CD14-positive monocyte (primary cell): ENCODE measurements at regions not wholly inside any gene's neighbourhood (a gene's known extent, or its start where the extent isn't known, plus 50 kb on each side); places are given as distances from the start of the nearest gene placed in this dataset.
"Not testable (repeated sequence)": the region's sequence is repeated elsewhere in the genome, so short reads cannot be mapped to it uniquely, and the experiment has no call there.

Experiments
- DNase-seq, 3 donors: peaks; one replicate each; pipeline ENCODE4 v3.0.0-alpha.2; 2011 to 2022
- H2AFZ ChIP-seq: 2 replicates; pipeline ENCODE4 v1.6.0; 2012; ENCODE audit warnings: mild to moderate bottlenecking, low read depth, low read length, inconsistent platforms; ENCODE audit not compliant: insufficient read depth, poor library complexity, severe bottlenecking
- H3K27ac ChIP-seq, 2 donors: 1 replicate in 1 of 2; 2 replicates in 1 of 2; pipeline ENCODE4 v1.5.1; 2012 to 2013; ENCODE audit warnings: low read length in 2 of 2, control low read depth in 1 of 2, inconsistent platforms in 1 of 2, low read depth in 1 of 2, mild to moderate bottlenecking in 1 of 2
- H3K27me3 ChIP-seq, 2 donors: one replicate each; pipeline versions ENCODE4 v1.6.0 to v1.6.1; 2011 to 2013; ENCODE audit warnings: low read length in 2 of 2; ENCODE audit not compliant: control insufficient read depth in 2 of 2, insufficient read depth in 2 of 2
- H3K36me3 ChIP-seq, 2 donors: replicated peaks in 1 of 2; 1 replicate in 1 of 2; 2 replicates in 1 of 2; pipeline versions ENCODE4 v1.5.1 to v1.6.1; 2012 to 2013; ENCODE audit warnings: low read length in 2 of 2, control low read depth in 1 of 2, inconsistent platforms in 1 of 2, mild to moderate bottlenecking in 1 of 2; ENCODE audit not compliant: insufficient read depth in 2 of 2, control insufficient read depth in 1 of 2
- H3K4me1 ChIP-seq, 2 donors: 1 replicate in 1 of 2; 2 replicates in 1 of 2; pipeline versions ENCODE4 v1.5.1 to v1.6.1; 2012 to 2013; ENCODE audit warnings: low read length in 2 of 2, control low read depth in 1 of 2, inconsistent platforms in 1 of 2, mild to moderate bottlenecking in 1 of 2, moderate library complexity in 1 of 2; ENCODE audit not compliant: insufficient read depth in 2 of 2, control insufficient read depth in 1 of 2
- H3K4me2 ChIP-seq: replicated peaks from 2 replicates; pipeline ENCODE3; 2012; ENCODE audit warnings: low read length, moderate library complexity, mild to moderate bottlenecking; ENCODE audit not compliant: poor library complexity, severe bottlenecking; ENCODE audit errors: extremely low read depth
- H3K4me3 ChIP-seq, 3 experiments: fragments of 200-600 bp in 1 of 3; sonication (generic) in 1 of 3; replicated peaks in 1 of 3; 1 replicate in 2 of 3; 2 replicates in 1 of 3; pipeline ENCODE4 v1.5.1; 2011 to 2013; ENCODE audit warnings: low read length in 3 of 3, mild to moderate bottlenecking in 3 of 3, control low read depth in 2 of 3, low read depth in 2 of 3, inconsistent platforms in 1 of 3, moderate library complexity in 1 of 3
- H3K79me2 ChIP-seq: 2 replicates; pipeline ENCODE4 v1.6.0; 2012; ENCODE audit warnings: mild to moderate bottlenecking, control low read depth, inconsistent platforms, low read length, moderate library complexity; ENCODE audit not compliant: insufficient read depth
- H3K9ac ChIP-seq: 2 replicates; pipeline ENCODE4 v1.6.0; 2017; ENCODE audit warnings: low read length, mild to moderate bottlenecking; ENCODE audit not compliant: insufficient read depth, poor library complexity, severe bottlenecking
- H3K9me3 ChIP-seq, 2 donors: replicated peaks in 1 of 2; 1 replicate in 1 of 2; 2 replicates in 1 of 2; pipeline versions ENCODE4 v1.5.1 to v1.6.1; 2012 to 2013; ENCODE audit warnings: low read length in 2 of 2, control low read depth in 1 of 2; ENCODE audit not compliant: control insufficient read depth in 1 of 2, insufficient read depth in 1 of 2
- H4K20me1 ChIP-seq: 2 replicates; pipeline ENCODE4 v1.6.0; 2012; ENCODE audit warnings: mild to moderate bottlenecking, low read length, control low read depth, moderate library complexity; ENCODE audit not compliant: insufficient read depth
- H3K27ac Mint-ChIP-seq, 7 donors: one replicate each; pipeline ENCODE4 v1.8.0; 2020; ENCODE audit warnings: mild to moderate bottlenecking in 7 of 7, mixed read lengths in 7 of 7, moderate library complexity in 6 of 7, inconsistent platforms in 2 of 7
- H3K27me3 Mint-ChIP-seq, 3 donors: one replicate each; pipeline ENCODE4 v1.8.0; 2021 to 2022; ENCODE audit warnings: low read depth in 3 of 3, mild to moderate bottlenecking in 3 of 3, mixed read lengths in 3 of 3, moderate library complexity in 3 of 3, inconsistent platforms in 1 of 3
- H3K36me3 Mint-ChIP-seq, 2 donors: one replicate each; pipeline ENCODE4 v1.8.0; 2020; ENCODE audit warnings: mixed read lengths in 2 of 2, inconsistent platforms in 1 of 2, mild to moderate bottlenecking in 1 of 2
- H3K4me1 Mint-ChIP-seq: one replicate; pipeline ENCODE4 v1.8.0; 2020; ENCODE audit warnings: mild to moderate bottlenecking, mixed read lengths
- H3K4me3 Mint-ChIP-seq, 2 donors: one replicate each; pipeline ENCODE4 v1.8.0; 2020; ENCODE audit warnings: mild to moderate bottlenecking in 2 of 2, mixed read lengths in 2 of 2, moderate library complexity in 1 of 2
- H3K9me3 Mint-ChIP-seq, 7 donors: one replicate each; pipeline ENCODE4 v1.8.0; 2020 to 2022; ENCODE audit warnings: mixed read lengths in 7 of 7, mild to moderate bottlenecking in 6 of 7, moderate library complexity in 6 of 7, inconsistent platforms in 2 of 7
- WGBS: methylation state at CpG from one replicate; pipeline ENCODE4 v1.1.5; 2013; ENCODE audit warnings: missing lambda C conversion rate; ENCODE audit not compliant: insufficient coverage; 5-methylcytosine and 5-hydroxymethylcytosine counted together
- intact Hi-C, 2 donors: fragments of 100-400 bp; cut with micrococcal nuclease; formaldehyde crosslinking; loops; one replicate each; pipeline versions ENCODE4 v1.15.0 to v1.15.1; 2023
- TF ChIP-seq, protein P1 (sequence below): fragments of 200-600 bp; IDR thresholded peaks from one replicate; pipeline ENCODE4 v1.8.0; 2022; ENCODE audit warnings: antibody characterized with exemption, mild to moderate bottlenecking

DNA sequence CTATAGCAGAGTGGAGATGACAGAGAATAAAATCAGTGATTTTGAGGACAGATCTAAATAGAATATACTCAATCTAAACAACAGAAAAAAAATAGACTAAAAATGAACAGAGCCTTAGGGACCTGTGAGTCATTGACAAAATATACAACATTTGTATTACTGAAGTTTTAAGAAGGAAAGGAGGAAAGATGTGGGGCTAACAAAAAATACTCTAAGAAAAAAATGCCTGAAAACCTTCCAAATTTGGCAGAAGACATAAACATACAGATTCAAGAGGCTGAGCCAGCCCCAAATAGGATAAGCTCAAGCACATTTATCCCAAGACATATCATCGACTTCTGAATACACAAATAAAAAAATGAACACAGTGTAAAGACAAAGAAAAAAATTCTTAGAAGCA is 123.6 kb upstream of the INTU start:
- intact Hi-C loops = no loop called here
- Mint-ChIP-seq H3K4me3 (no peak overlapping the region), H3K27ac (no peak overlapping the region), H3K36me3 (no peaks in the 10 kb centered on the region), H3K27me3 (peaks cover 0 to 2% (median 0%) of the 10 kb centered on the region in 3 donors), H3K4me1 (no peaks in the 10 kb centered on the region), H3K9me3 (peaks cover 0 to 4% (median 3%) of the 10 kb centered on the region in 7 donors)
- H2AFZ ChIP-seq = no peak overlapping the region
- TF ChIP-seq, protein P1, sequence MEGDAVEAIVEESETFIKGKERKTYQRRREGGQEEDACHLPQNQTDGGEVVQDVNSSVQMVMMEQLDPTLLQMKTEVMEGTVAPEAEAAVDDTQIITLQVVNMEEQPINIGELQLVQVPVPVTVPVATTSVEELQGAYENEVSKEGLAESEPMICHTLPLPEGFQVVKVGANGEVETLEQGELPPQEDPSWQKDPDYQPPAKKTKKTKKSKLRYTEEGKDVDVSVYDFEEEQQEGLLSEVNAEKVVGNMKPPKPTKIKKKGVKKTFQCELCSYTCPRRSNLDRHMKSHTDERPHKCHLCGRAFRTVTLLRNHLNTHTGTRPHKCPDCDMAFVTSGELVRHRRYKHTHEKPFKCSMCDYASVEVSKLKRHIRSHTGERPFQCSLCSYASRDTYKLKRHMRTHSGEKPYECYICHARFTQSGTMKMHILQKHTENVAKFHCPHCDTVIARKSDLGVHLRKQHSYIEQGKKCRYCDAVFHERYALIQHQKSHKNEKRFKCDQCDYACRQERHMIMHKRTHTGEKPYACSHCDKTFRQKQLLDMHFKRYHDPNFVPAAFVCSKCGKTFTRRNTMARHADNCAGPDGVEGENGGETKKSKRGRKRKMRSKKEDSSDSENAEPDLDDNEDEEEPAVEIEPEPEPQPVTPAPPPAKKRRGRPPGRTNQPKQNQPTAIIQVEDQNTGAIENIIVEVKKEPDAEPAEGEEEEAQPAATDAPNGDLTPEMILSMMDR = no peak
- no peaks in the 10 kb centered on the region for H3K36me3 ChIP-seq
- no peak overlapping the region for H3K27ac ChIP-seq
- no peaks in the 10 kb centered on the region for H3K27me3 ChIP-seq
- WGBS = no CpG with 5 or more reads among the region's 1 CpG
- no peaks in the 10 kb centered on the region for H3K79me2 ChIP-seq
- no peak for DNase-seq
- H3K9me3 ChIP-seq = no peaks in the 10 kb centered on the region
- H3K4me3 ChIP-seq = no peak overlapping the region
- H3K9ac ChIP-seq = no peak overlapping the region
- H4K20me1 ChIP-seq = no peaks in the 10 kb centered on the region
- H3K4me1 ChIP-seq = no peaks in the 10 kb centered on the region
- H3K4me2 ChIP-seq = no peak overlapping the region

DNA sequence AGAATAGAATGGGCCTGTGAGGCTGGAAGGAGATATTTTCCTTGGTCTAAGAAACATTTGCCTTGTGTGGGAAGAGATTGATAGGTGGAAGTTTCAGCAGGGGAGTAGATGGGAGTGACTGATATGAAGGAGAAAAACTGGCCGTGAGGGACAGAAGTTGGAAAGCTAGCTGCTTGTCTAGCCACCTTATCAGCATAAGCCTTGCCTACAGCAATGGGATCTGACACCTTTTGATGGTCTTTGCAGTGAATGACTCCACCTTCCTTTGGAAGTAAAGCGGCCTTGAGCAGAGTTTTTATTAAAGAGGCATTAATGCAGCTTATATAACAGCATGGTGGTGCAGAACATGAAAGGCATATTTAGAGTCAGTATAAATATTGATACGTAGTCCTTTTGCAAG is 120.1 kb upstream of the INTU start:
- H3K9ac ChIP-seq, intact Hi-C loops, H4K20me1 ChIP-seq, H3K9me3 ChIP-seq, H3K4me1 Mint-ChIP-seq, H3K27me3 Mint-ChIP-seq, H3K79me2 ChIP-seq, H3K36me3 ChIP-seq, H3K4me3 Mint-ChIP-seq, H3K27ac Mint-ChIP-seq, H3K36me3 Mint-ChIP-seq, DNase-seq, H3K27me3 ChIP-seq, H3K4me1 ChIP-seq, H3K27ac ChIP-seq, H3K4me3 ChIP-seq, H3K9me3 Mint-ChIP-seq, H3K4me2 ChIP-seq, H2AFZ ChIP-seq: not testable (repeated sequence)
- 100% methylated on average over 1 of the region's 3 CpGs for WGBS

DNA sequence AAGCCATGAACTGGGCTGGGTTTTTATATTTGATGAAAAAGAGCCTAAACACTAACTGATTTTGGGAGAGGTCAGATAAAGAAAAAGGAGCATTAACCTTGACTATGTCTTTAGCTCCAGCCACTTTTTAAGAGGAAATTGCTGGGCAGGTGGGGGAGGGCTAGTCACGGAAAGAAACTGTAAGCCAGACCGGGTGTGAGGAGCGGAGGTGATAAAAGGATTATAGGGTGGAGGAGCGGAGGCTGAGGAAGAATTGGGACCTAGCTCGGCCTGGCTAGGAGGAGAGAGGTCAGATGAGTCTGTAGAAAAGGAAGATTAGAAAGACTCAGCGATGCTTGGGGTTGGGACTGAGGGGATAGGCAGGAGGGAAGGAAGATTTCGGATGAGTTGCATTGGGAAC is 117.5 kb upstream of the INTU start:
- intact Hi-C loops, H3K27ac Mint-ChIP-seq, H3K27me3 ChIP-seq, H3K4me2 ChIP-seq, H3K9ac ChIP-seq, H3K36me3 ChIP-seq, H3K36me3 Mint-ChIP-seq, H3K4me1 Mint-ChIP-seq, H3K9me3 Mint-ChIP-seq, H3K4me3 Mint-ChIP-seq, DNase-seq, H3K27me3 Mint-ChIP-seq, H2AFZ ChIP-seq, H3K27ac ChIP-seq, H3K79me2 ChIP-seq, H3K4me3 ChIP-seq, H3K9me3 ChIP-seq, H3K4me1 ChIP-seq, H4K20me1 ChIP-seq: not testable (repeated sequence)
- WGBS = 90% methylated on average over 7 of the region's 7 CpGs
